TTC549 (cell line): ENCODE measurements at regions not wholly inside any gene's neighbourhood (a gene's known extent, or its start where the extent isn't known, plus 50 kb on each side); places are given as distances from the start of the nearest gene placed in this dataset.

Experiments
- FAIRE-seq: peaks from 2 replicates; lab custom pipeline; 2012; peaks lifted over from hg19 to GRCh38; lab: Jason Lieb, UNC

DNA sequence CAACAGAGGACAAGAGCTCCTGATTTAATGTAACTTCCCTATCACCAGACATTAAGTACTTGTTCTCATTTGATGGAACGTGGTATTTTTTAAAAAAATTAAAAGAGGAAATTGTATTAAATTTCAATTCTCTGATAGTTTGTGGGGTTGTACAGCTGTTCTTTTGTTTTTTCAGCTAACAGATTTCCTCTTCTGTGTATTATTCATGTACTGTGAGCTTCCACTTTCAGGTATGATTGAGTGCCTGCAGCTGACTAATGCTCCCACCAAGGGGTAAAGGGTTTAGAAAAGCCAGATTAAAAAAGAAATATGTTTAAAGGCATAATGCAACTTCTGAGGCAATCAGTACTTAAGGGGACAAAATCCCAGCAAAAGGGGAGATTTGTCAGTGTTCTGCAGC, 117.7 kb upstream of the ACTBL2 start:
- FAIRE-seq: no peak

DNA sequence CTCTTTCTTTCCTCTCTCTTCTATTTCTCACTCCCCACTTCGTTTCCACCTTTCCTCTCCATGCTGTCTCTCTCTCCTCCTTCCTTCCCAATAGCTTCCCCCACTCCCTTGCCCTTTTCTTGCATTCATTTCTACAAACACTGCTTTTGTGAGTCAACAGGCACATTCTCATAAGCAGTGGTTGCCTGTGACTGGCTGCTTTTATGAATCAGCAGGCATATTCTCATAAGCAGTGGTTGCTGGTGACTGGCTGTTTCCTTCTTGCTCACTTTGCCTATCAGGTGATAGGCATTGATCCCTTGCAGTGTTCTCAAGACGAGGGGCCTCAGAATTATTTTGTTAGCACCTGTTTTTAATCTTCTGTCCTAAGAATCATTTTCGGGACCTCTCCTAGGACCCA, 116.1 kb upstream of the ACTBL2 start:
- no peak for FAIRE-seq

DNA sequence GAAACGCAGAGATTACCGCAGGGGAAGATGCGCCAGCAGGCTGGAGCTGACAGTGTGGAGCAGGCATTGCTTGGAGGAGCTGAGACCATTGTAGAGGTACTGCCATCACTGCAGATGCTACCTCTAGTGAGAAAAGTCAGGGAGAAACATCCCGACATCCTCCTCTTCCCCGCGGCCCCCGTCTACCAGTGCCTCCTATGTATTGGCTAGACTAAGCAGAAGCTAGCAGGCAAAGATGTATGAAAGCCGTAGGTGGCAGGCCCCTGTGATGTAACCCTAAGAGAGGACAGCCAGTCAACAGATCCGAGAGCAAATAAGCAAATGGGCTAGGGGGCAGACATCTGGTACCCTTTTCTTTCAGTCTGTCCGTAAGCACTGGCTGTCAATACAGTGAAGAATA, 115.5 kb upstream of the ACTBL2 start:
- FAIRE-seq: no peak

DNA sequence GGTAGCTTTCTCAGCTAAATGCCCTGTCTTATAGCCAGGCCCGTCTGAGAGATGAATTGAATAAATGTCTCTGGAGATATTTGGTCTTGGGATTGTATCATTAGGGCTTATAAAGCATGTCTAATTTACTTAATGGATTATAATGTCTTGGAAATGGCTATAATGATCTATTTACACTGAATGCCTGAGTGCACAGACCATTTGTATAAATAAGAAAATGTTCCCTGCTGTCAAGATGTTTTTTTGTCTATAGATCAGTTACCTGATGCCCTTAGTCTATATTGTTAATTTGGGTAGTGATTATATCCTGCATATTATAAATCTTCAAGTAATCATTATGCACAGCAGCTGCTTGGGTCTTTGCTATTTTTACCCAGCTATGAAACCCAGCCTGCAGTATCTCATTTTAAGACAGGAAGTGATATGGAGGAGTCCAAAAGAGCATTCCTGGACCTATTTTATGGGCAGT, 112.9 kb upstream of the ACTBL2 start:
- FAIRE-seq: no peak

DNA sequence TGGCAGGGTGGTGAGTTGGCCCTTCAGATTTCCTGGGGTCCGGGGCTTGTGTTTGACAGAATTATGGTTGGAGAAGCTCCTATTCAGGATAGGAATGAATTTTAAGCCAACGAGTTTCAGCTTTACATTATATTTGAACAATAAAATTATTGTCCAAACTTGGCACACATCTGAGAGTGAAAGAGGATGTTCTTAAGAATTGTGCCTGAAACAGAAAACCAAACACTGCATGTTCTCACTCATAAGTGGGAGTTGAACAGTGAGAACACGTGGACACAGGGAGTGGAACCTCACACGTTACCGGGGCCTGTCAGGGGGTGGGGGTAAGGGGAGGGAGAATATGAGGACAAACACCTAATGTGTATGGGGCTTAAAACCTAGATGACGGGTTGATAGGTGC, 111.8 kb upstream of the ACTBL2 start:
- no peak for FAIRE-seq

DNA sequence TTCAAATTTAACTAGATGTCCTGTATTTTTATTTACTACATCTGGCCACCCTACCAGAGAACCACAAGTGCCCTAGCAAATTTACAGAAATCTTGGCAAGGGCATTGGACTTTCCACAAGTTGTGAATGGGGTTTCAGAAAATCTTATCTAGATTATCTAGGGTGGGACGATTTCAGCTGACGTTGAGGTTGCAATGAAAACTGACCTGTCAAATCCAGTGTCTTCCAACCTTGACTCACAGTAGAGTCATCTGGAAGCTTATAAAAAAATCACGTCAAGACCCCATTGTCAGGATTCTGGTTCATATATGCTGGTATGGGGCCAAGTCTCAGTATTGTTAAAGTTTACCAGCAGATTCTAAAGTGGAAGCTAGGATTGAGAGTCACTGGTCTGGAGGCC, 109.6 kb upstream of the ACTBL2 start:
- no peak for FAIRE-seq

DNA sequence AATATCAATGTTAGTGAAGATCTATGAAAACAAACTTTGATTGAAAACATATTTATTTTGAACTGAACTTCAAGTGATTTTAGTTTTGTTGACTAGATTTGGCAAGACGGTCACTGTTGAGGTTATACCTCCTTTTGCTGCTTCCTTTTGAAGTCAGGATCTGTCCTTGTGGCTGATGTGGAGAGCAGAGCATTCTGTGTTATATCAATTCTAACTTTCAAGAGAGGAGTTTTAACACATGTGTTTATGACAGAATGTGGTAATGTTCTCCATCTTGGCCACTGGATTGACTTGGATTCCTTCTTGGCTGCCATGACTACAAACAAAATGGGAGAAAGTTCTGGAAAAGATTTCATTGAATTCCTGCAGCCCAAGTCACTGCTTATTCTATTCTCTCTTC, 104.0 kb upstream of the ACTBL2 start:
- FAIRE-seq: no peak

DNA sequence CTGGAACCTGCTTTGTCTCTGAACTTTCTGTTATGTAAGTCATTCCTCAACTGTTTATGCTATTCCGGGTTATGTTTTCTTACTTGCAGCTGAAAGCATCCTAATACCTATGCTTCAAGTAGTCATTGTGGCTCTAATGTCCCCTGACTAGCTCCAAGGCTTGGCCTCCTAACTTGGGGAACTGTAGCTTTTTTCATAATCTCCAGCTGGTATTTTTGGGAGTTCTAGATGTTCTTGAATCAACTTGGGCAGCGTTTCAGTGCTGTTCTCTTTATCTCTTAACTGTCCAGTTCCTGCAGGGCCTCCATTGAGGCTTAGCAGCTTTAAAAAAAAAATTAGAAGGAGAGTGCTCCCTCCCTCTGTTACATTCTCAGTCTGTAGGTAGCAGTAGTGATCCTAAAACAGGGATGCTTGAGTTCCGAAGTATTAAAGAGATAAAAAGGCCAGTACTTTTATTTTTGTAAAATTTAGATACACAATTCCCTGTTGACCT, 100.0 kb upstream of the ACTBL2 start:
- no peak for FAIRE-seq

DNA sequence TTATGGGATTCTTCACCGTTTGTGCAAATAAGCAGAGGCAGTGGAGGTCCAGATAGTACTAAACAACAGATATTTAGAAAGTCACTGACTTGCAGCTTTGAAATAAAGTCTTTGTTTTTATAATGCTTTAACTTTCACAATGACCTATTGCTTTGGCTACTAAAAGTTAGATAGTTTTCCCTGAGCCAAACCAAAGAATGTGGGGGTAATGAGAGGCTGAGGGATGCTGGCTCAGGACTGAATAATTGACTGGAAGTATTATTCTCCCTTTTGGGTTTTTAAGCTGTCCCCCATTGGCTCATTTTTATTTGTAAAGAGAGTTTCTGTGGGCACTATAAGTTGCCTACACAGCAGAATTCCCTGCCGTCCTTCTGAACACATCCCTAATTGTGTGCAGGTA, 99.2 kb upstream of the ACTBL2 start:
- FAIRE-seq: no peak

DNA sequence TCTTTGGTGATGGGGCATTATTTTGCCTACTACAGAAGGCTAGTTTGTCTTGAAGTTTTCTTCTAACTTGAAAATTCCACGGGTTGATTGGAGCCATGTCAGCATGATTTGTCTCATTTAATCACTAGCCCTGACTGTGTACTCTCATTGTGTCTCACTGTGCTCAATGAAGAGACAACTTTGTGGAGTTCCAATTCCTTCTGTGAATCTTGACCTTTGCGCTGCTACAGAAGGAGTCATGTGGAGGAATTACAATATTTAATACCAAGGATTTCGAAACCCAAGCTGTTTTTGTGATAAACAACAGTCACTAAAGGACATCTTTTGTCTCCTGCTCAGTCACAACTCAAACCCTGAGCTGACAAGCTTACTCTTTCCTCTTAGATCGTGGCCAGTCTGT, 98.6 kb upstream of the ACTBL2 start:
- no peak for FAIRE-seq

DNA sequence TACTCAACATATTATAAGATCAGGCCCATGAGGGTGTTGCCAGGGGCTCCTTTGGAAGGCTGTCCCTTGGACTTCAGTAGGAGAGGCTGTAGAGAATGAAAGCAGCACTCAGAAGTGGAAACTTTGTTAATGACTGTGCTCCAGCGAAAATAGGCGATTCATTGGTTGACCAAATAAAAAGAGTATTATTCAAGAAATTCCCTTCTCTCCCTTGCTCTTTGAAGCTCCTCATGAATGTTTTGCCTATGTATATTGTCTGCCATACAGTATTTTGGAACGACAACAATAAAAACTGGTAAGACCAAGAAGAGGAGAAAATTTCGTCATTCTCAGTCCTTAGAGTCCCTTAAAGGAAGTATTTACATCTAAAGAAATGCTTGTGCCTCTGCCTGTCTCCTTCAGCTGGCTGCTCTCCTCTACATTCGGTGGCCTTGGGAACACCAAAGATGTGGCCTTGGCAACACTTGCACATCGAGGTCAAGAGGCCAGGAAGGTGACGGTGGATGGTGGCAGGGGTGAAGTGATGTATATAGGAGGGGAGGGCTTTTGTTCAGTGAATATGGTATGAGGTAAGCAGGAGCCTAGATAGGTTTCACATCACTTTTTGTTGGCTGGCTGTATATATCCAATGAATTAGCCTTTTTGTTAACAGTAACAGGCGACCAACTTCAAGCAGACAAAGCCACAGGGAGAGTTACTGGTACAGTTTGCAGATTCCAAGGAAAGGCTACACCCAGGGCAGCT, 95.0 kb upstream of the ACTBL2 start:
- no peak for FAIRE-seq

DNA sequence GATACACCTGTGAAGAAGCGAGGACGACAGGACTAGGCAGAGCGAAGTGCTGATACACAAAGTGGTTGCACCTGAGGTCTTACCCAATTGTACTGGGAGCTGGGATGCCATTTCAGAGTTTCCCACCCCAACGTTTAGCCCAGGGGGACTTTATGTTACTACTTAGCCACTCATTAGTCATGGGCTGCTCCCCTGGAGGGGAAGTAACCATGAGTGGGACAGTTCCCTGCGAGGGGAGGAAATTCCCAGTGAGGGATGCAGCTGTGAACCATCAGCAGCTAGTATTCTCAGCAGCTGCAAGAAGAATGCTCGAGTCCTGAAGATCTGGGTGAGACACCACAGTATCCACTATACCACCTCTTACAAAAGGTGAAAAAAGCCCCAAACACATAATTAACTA, 93.7 kb upstream of the ACTBL2 start:
- no peak for FAIRE-seq

DNA sequence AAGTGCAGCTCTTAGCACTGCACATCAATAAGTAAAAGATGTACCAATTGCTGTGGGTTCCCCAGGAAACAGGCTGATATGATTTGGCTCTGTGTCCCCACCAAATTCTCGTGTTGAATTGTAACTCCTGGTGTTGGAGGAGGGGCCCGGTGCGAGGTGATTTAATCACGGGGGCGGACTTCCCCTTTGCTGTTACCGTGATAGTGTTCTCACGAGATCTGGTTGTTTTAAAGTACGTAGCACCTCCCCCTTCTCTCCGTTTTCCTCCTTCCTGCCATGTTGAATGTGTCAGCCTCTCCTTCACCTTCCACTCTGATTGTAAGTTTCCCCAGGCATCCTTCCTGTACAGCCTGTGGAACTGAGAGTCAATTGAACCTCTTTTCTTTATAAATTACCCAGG, 93.2 kb upstream of the ACTBL2 start:
- FAIRE-seq: no peak

DNA sequence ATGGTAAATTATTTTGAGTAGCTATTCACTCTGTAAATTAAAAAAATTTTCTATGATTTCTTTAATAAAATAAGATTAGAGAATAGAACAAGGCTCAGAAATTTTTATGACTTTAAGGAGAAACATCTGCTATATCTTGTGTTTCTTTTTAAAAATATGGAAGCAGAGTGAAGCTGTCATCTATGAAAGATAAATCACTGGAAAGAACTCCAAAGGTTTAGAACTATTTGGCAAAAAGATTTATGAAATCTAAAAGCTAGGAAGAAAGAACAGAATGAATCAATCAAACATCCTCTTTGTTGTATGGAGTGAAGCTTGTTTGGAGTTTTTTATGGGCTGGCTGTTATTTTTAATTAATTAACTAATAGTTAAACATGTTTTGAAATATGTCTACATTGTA, 89.8 kb upstream of the ACTBL2 start:
- no peak for FAIRE-seq

DNA sequence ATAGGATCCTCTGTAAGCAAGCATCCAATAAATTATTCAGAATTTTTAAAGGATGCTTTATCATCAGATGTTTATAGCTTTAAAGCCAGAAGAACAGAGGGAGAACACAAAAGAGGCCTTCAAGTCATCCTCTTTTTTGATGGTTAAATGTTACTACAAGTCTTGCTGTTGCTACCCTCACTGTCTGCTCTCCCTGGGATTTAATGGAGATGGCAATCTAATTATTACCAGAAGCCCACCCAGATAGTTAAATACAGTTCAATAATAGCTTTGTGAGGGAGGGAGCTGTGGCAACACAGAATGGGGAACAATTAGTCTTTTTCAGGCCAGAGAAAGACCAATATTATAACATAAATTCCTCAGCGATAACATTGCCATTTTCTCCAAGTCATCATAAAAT, 87.0 kb upstream of the ACTBL2 start:
- no peak for FAIRE-seq

DNA sequence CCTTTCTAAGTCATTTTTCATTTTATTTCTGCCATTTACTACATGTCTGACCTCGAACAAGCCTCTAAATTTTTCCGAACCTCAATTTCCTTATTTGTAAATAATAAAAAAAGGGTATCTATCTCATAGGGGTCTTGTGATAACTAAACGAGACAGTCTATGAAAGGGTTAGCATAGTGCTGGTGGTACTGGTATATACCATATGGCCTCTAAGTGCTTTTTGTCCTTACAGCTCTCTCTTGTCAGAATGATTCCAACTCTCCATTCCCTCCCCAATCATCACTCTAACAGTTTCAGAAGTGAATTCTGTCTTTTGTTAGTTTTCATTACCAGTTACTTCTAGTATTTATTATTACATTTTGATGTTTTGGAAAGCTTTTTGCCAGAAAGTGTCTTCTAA, 85.5 kb upstream of the ACTBL2 start:
- no peak for FAIRE-seq

DNA sequence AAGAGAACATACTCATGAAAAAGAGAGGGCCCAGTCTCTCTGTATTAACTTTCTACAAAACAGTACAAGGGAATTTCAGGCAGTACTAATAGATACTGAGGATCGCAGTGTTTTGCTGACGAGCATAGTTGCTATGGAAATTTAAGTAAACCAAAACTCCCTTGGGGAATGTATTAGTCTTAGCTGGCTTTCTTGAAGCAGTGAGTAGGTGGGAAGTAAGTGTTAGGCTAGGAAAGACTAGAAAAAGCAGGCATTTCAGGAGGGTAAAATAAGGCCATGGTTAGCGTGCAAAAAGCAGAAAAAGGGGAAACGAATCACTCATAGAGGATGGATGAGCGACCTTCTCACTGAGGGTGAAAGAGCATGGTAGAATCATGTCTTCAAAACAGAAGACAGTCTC, 84.3 kb upstream of the ACTBL2 start:
- no peak for FAIRE-seq

DNA sequence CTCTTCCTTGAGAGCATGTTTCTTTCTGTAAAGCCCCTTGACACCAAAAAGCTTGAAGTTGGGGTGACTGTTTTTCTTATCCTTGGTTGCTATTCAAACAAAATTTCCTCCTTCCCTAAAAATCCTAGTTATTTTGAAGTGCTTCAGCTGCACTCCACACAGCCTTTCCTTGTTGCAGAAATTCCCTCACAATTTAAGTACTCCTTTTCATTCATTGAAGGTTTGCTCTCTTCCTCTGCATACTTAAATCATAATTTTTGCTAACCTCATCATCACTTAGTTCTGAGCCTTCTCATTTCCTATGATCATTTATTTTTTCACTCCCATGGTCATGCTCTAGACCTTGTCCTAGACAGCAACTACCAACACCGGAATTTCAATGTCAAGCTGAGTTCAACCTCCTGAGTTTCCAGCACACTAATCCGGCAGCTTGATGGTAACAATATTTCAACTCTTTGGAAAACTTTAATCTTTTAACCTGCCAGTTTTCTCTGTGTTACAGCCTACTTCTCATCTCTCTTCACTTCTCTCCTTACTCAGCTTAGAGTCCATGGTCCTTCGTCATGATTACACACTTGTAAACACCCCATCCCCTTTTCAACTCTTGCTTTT, 78.7 kb upstream of the ACTBL2 start:
- FAIRE-seq: no peak

DNA sequence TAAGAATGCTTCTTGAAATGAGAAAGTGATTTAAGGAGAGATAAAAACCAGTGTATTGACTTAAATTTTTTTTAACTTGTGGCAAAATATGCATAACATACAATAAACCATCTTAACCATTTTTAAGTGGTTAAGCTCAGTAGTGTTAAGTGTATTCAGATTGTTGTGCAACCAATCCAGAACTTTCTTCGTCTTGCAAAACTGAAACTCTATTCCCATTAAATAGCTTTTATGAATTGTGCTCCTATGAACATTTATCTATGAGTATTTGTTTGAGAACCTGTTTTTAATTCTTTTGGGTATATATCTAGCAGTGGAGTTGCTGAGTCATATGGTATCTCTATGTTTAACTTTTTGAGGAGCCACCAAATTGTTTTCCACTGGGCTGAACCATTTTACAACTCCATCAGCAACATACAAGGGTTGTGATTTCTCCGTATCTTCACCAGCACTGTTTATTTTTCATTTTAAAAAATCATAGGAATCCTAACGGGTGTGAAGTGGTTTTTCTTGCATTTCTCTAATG, 76.6 kb upstream of the ACTBL2 start:
- FAIRE-seq: no peak

DNA sequence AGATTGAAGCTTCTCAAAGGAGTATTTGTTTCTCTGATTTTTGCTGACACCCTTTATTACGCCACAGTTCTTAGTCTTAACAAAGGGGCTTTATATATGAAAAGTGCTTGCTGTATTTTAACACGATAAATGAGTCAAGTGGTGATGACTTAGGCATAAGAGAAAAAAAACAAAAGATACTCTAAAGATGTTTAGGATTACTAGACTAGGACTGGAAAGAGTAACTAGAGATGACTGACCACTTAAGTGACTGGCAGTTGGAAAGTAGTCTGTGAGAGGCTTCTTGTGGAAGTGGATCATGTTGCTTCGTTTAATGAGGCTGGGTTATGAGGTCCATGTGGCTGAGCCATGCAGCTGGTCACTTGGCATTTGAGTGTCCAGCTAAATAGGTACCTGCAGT, 69.4 kb upstream of the ACTBL2 start:
- no peak for FAIRE-seq

DNA sequence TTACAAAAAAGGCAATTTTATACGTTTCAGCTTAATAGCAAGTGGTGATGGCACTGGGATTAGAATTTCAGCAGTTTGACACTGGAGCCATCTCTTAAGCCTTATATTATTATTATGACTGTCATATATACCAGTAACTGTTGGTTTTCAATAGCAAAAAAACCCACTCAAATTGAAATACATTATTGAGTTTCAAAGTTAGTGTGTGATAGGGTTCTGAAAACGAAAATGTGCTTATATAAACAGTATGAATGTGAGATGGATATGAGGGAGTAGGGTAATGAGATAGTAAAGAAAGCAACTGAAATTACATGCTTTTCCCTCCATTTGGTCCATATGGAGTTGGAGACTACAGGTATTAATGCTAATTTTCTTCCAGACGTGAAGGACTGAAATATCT, 68.6 kb upstream of the ACTBL2 start:
- FAIRE-seq: no peak

DNA sequence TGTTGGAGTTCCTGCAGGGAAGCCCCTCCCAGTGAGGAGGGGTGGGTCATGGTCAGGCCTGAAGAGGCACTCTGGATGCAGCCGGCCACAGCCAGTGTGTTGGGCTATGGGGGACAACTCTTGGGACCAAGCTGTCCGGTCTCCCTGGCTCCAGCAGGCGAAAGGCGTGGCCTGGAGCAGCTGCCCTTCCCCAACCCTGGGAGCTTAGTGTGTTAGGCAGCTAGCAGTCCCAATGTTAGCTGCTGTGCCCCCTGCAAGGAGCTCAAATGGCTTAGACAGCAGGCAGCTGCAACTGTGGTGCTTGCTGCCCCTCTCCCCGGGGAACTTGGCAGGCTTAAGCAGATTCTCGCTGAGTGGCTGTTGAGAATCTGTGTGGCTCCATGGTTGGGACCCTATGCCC, 67.5 kb upstream of the ACTBL2 start:
- no peak for FAIRE-seq

DNA sequence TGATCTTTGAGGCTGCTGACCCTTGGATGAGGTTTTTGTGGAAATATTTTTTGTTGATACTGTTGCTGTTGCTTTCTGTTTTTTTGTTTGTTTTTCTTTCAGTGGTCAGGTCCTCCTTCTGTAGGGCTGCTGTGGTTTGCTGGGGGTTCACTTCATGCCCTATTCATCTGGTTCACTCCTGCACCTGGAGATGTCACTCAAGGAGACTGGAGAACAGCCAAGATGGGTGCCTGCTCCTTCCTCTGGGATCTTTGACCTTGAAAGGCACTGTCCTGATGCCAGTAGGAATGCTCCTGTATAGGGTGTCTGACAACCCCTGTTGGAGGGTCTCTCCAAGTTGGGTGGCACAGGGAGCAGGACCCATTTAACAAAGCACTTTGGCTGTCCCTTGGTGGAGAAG, 67.0 kb upstream of the ACTBL2 start:
- FAIRE-seq: no peak

DNA sequence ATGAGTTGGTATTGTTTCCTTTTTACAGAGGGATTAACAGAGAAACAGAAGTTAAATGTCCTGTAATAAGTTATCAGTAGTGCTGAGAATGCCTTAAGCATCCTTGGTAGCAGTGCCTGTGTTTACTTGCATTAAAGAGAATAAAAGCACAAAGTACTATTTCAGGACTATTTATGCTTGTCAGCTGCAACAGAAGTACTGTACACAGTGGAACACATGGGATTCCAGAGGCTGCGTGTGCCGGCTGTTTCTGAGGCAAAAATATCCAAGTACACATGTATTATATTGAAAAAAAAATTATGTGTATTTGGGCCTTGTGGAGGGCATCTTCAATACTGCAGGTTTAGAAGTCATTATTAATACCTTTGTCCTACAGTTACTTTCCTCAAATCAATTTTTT, 58.2 kb upstream of the ACTBL2 start:
- no peak for FAIRE-seq
